DOHH2 (cell line): ENCODE measurements at regions not wholly inside any gene's neighbourhood (a gene's known extent, or its start where the extent isn't known, plus 50 kb on each side); places are given as distances from the start of the nearest gene placed in this dataset.

Source experiments
- H3F3A ChIP-seq: fragments of 200-600 bp; sonication (generic), shearing (Covaris generic); 2 replicates; pipeline ENCODE4 v1.6.0; 2016; ENCODE audit warnings: antibody characterized with exemption, mild to moderate bottlenecking; ENCODE audit not compliant: control insufficient read depth, insufficient read depth
- H3K27ac ChIP-seq: fragments of 200-600 bp; sonication (generic); 2 replicates; pipeline ENCODE4 v1.5.1; 2014; ENCODE audit warnings: low read depth, mild to moderate bottlenecking, low read length, moderate library complexity
- H3K27me3 ChIP-seq: fragments of 200-600 bp; sonication (generic); 2 replicates; pipeline ENCODE4 v1.6.1; 2014; ENCODE audit warnings: mild to moderate bottlenecking, low read length, mixed read lengths; ENCODE audit not compliant: control insufficient read depth
- H3K36me3 ChIP-seq: fragments of 200-600 bp; sonication (generic); 2 replicates; pipeline ENCODE4 v1.6.1; 2014; ENCODE audit warnings: mild to moderate bottlenecking, low read length, moderate library complexity, mixed read lengths; ENCODE audit not compliant: control insufficient read depth
- H3K4me1 ChIP-seq: fragments of 200-600 bp; sonication (generic); 2 replicates; pipeline ENCODE4 v1.6.1; 2014; ENCODE audit warnings: mild to moderate bottlenecking, low read length, mixed read lengths; ENCODE audit not compliant: control insufficient read depth
- H3K4me2 ChIP-seq: fragments of 200-600 bp; sonication (generic); 2 replicates; pipeline ENCODE4 v1.6.0; 2014; ENCODE audit warnings: mild to moderate bottlenecking, low read length, moderate library complexity
- H3K4me3 ChIP-seq: fragments of 200-600 bp; sonication (generic); 2 replicates; pipeline ENCODE4 v1.5.1; 2014; ENCODE audit warnings: mild to moderate bottlenecking, low read length, mixed read lengths
- H3K79me2 ChIP-seq: fragments of 200-600 bp; sonication (generic); 2 replicates; pipeline ENCODE4 v1.6.1; 2014; ENCODE audit warnings: mild to moderate bottlenecking, low read length, mixed read lengths; ENCODE audit not compliant: control insufficient read depth
- H3K9me2 ChIP-seq: fragments of 200-600 bp; sonication (generic); replicated peaks from 2 replicates; pipeline ENCODE4 v1.6.1; 2014; ENCODE audit warnings: mild to moderate bottlenecking, low read length, mixed read lengths; ENCODE audit not compliant: control insufficient read depth
- H3K9me3 ChIP-seq: fragments of 200-600 bp; sonication (generic); 2 replicates; pipeline ENCODE4 v1.6.1; 2014; ENCODE audit warnings: antibody characterized with exemption, low read length, mixed read lengths; ENCODE audit not compliant: control insufficient read depth, insufficient read depth
- H4K20me1 ChIP-seq: fragments of 200-600 bp; sonication (generic); 2 replicates; pipeline ENCODE4 v1.6.0; 2014; ENCODE audit warnings: low read depth, mild to moderate bottlenecking, antibody characterized with exemption, low read length, moderate library complexity; ENCODE audit not compliant: control insufficient read depth, insufficient read depth
- CTCF ChIP-seq: fragments of 200-600 bp; sonication (generic); IDR thresholded peaks from one replicate; pipeline ENCODE4 v1.5.1; 2014; ENCODE audit warnings: antibody characterized with exemption, mild to moderate bottlenecking, low read depth, low read length; ENCODE audit not compliant: poor library complexity, severe bottlenecking
- EZH2phosphoT487 ChIP-seq: fragments of 200-600 bp; sonication (generic); IDR thresholded peaks from 2 replicates; pipeline ENCODE4 v1.6.1; 2017; ENCODE audit warnings: borderline replicate concordance, mild to moderate bottlenecking, antibody characterized with exemption, low read length, moderate library complexity, mixed read lengths

- H3K27ac ChIP-seq = no peak overlapping the region
- H3K4me1 ChIP-seq = no peaks in the 10 kb centered on the region
- no peak for TF ChIP-seq CTCF
- no peak for TF ChIP-seq EZH2phosphoT487
- no peak overlapping the region for H3K4me3 ChIP-seq
- no peaks in the 10 kb centered on the region for H3K36me3 ChIP-seq
- H3F3A ChIP-seq = no peaks in the 10 kb centered on the region
- no peaks in the 10 kb centered on the region for H3K79me2 ChIP-seq
- H4K20me1 ChIP-seq = no peaks in the 10 kb centered on the region
- no peaks in the 10 kb centered on the region for H3K9me2 ChIP-seq
- no peaks in the 10 kb centered on the region for H3K27me3 ChIP-seq
- no peak overlapping the region for H3K4me2 ChIP-seq
- H3K9me3 ChIP-seq = no peaks in the 10 kb centered on the region
Observed at GRCh38 chr13:72043366-72043765, 176.4 kb upstream of the DACH1 start.

- TF ChIP-seq CTCF = no peak
- no peak for TF ChIP-seq EZH2phosphoT487
- Histone ChIP-seq H3K36me3 (no peaks in the 10 kb centered on the region), H3K27me3 (no peaks in the 10 kb centered on the region), H3K4me1 (no peaks in the 10 kb centered on the region), H4K20me1 (no peaks in the 10 kb centered on the region), H3K79me2 (no peaks in the 10 kb centered on the region), H3K9me2 (no peaks in the 10 kb centered on the region), H3K4me3 (no peak overlapping the region), H3K27ac (no peak overlapping the region), H3K4me2 (no peak overlapping the region), H3K9me3 (no peaks in the 10 kb centered on the region), H3F3A (no peaks in the 10 kb centered on the region)
Observed at GRCh38 chr13:72041165-72041564, 174.2 kb upstream of the DACH1 start.

- TF ChIP-seq CTCF (no peak), EZH2phosphoT487 (no peak)
- H3K9me3 ChIP-seq = no peaks in the 10 kb centered on the region
- H3K4me2 ChIP-seq = no peak overlapping the region
- H3K36me3 ChIP-seq = no peaks in the 10 kb centered on the region
- H3F3A ChIP-seq = no peaks in the 10 kb centered on the region
- no peaks in the 10 kb centered on the region for H3K27me3 ChIP-seq
- no peaks in the 10 kb centered on the region for H3K79me2 ChIP-seq
- no peaks in the 10 kb centered on the region for H4K20me1 ChIP-seq
- H3K9me2 ChIP-seq = no peaks in the 10 kb centered on the region
- H3K4me3 ChIP-seq = no peak overlapping the region
- no peaks in the 10 kb centered on the region for H3K4me1 ChIP-seq
- H3K27ac ChIP-seq = no peak overlapping the region
Observed at GRCh38 chr13:72039126-72039525, 172.1 kb upstream of the DACH1 start.

GRCh38 chr13:72029981-72030380 is 163.0 kb upstream of the DACH1 start:
- no peak overlapping the region for H3K4me2 ChIP-seq
- no peak overlapping the region for H3K27ac ChIP-seq
- no peaks in the 10 kb centered on the region for H4K20me1 ChIP-seq
- no peaks in the 10 kb centered on the region for H3K27me3 ChIP-seq
- no peaks in the 10 kb centered on the region for H3K79me2 ChIP-seq
- H3K9me2 ChIP-seq = no peaks in the 10 kb centered on the region
- TF ChIP-seq CTCF (no peak), EZH2phosphoT487 (no peak)
- H3K36me3 ChIP-seq = no peaks in the 10 kb centered on the region
- no peak overlapping the region for H3K4me3 ChIP-seq
- no peaks in the 10 kb centered on the region for H3K9me3 ChIP-seq
- no peaks in the 10 kb centered on the region for H3F3A ChIP-seq
- H3K4me1 ChIP-seq = no peaks in the 10 kb centered on the region
